Panc1 (cell line): ENCODE measurements at regions not wholly inside any gene's neighbourhood (a gene's known extent, or its start where the extent isn't known, plus 50 kb on each side); places are given as distances from the start of the nearest gene placed in this dataset.

ENCODE experiments used
- CTCF ChIP-seq: fragments of 450-650 bp; IDR thresholded peaks from 2 replicates; pipeline ENCODE4 v1.5.1; 2017; ENCODE audit warnings: mild to moderate bottlenecking
- POLR2AphosphoS5 ChIP-seq: IDR thresholded peaks from 2 replicates; pipeline ENCODE4 v1.6.1; 2012; ENCODE audit warnings: mild to moderate bottlenecking, low read depth, low read length, moderate library complexity
- SIN3A ChIP-seq: IDR thresholded peaks from 2 replicates; pipeline ENCODE4 v1.6.1; 2012; ENCODE audit warnings: low read depth, mild to moderate bottlenecking, low read length, moderate library complexity, borderline replicate concordance; ENCODE audit not compliant: insufficient read depth
- TF ChIP-seq, protein P1 (sequence below), 2 experiments: IDR thresholded peaks; 2 replicates each; pipeline ENCODE4 v1.6.1; 2011 to 2012; ENCODE audit warnings: low read depth in 2 of 2, control low read depth in 1 of 2, low read length in 1 of 2, mild to moderate bottlenecking in 1 of 2, moderate library complexity in 1 of 2; ENCODE audit not compliant: insufficient read depth in 1 of 2

GRCh38 chr14:71579331-71579730, 352.9 kb upstream of the RGS6 start:
- TF ChIP-seq CTCF (no peak), SIN3A (no peak), POLR2AphosphoS5 (no peak)
- TF ChIP-seq, protein P1, sequence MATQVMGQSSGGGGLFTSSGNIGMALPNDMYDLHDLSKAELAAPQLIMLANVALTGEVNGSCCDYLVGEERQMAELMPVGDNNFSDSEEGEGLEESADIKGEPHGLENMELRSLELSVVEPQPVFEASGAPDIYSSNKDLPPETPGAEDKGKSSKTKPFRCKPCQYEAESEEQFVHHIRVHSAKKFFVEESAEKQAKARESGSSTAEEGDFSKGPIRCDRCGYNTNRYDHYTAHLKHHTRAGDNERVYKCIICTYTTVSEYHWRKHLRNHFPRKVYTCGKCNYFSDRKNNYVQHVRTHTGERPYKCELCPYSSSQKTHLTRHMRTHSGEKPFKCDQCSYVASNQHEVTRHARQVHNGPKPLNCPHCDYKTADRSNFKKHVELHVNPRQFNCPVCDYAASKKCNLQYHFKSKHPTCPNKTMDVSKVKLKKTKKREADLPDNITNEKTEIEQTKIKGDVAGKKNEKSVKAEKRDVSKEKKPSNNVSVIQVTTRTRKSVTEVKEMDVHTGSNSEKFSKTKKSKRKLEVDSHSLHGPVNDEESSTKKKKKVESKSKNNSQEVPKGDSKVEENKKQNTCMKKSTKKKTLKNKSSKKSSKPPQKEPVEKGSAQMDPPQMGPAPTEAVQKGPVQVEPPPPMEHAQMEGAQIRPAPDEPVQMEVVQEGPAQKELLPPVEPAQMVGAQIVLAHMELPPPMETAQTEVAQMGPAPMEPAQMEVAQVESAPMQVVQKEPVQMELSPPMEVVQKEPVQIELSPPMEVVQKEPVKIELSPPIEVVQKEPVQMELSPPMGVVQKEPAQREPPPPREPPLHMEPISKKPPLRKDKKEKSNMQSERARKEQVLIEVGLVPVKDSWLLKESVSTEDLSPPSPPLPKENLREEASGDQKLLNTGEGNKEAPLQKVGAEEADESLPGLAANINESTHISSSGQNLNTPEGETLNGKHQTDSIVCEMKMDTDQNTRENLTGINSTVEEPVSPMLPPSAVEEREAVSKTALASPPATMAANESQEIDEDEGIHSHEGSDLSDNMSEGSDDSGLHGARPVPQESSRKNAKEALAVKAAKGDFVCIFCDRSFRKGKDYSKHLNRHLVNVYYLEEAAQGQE (IDR thresholded peaks at IDR 0.05; ENCODE audit: insufficient read depth in 1 of 2, low read depth in 2 of 2, low read length in 1 of 2): no peak
